GM18507 (cell line): ENCODE measurements at regions not wholly inside any gene's neighbourhood (a gene's known extent, or its start where the extent isn't known, plus 50 kb on each side); places are given as distances from the start of the nearest gene placed in this dataset.
"Not testable (repeated sequence)": the region's sequence is repeated elsewhere in the genome, so short reads cannot be mapped to it uniquely, and the experiment has no call there.

Experiments used
- DNase-seq: peaks from one replicate; pipeline ENCODE4 v3.0.0; 2011; ENCODE audit warnings: low read depth; ENCODE audit not compliant: insufficient read length; ENCODE audit errors: extremely low spot score
- FAIRE-seq: peaks from 2 replicates; lab custom pipeline; 2011; peaks lifted over from hg19 to GRCh38; lab: Jason Lieb, UNC

DNA sequence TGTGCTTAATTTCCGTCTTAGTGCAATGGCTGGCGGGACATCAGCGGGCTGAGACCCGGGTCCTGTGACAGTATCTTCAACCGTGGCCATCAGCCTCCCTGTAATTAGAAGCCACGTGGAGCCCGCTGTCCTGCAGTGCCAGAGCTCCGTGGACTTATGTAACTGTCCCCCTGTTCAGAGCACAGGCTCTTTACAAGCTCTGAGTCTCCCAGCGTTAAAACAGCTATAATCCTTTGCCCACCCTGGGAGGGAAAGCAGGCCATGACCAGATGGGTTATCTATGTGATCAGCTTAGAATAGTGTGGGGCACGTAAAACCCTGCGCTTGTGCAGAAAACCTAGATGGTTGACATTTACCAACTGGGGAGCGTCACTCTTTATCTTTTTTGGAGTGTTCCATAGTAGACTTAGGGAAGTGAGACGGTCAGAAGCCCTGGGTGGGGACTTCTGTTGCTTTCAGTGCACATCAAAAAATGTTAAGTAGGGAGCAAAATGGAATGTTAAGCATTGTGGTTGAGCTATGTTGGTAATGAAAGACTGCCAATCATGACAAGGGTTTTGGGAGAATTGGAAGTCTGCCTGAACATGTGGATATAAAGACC, 103.5 kb upstream of the CADM1 start:
- DNase-seq: no peak
- FAIRE-seq: no peak

DNA sequence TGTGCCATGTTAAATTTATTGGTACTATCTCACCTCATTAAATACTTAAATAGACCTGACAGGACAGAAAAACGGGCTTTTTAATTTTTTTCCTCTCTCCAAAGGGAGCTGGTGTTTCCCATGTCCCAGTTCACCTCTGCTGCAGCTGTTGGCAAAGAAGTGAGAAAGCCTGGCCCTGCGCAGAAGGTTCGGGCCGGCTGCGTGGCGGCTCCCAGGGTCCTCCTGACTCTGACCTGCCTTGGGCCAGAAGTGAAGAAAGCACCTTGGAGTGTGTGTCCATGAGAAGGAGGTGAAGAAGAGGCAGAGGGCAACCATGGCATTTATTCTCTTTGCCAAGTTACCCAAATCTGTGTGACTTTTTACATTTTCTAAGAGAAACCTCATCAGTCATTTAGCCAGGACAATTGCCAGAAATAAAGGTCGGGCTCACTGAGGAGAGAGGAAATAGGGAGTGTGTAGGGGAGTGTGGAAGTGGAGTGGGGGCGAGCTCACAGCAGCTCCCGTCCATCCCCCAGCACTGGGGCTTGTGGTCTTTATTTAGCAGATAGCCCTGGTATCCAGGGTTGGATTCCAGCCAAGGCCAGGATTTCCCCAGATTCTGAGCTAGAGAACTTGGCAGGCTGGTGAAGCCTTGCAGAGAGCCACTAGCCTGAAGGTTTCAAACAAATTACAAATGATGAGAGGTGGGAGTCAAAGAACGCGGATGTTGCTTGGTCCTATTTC, 102.4 kb upstream of the CADM1 start:
- no peak for DNase-seq
- no peak for FAIRE-seq

DNA sequence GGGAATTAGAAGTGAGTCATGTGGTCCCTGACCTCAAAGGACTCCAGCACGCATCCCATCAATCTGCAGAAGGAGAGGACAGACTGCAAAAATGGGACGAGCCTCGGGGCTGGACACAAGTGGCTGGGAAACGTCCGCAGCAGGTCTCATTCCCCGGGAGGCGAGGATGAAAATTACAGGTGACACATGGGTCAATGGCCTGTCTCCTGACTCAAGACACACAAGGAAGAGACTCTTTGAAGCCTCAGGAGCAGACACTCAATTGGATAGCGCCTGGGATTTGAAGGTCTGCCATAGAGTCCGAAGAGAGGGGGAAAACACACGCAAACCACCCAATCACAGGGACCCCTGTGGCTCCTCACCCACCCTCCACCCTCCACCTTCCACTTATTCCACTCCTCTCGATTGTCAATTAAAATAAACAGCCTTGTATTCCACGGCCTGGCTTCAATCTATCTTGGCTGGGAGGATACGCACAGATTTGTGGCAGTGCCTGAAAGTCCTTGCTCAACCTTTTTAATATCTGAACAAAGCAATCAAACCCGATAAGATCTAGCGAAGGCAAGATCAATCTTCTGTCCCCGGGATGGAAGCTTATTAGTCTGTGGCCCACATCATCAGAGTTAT, 101.8 kb upstream of the CADM1 start:
- DNase-seq (no peak), FAIRE-seq (no peak)

DNA sequence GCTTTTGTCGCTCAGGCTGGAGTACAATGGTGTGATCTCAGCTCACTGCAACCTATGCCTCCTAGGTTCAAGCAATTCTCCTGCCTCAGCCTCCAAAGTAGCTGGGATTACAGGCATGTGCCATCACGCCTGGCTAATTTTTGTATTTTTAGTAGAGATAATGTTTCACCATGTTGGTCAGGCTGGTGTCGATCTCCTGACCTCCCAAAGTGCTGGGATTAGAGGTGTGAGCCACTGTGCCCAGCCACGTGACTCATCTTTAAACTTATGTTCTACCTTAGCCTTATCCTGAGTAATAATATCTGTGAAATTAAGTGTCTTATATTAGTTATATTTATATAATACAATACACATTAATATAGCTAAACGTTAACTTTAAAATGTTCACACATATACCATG, 101.2 kb upstream of the CADM1 start:
- FAIRE-seq, DNase-seq: not testable (repeated sequence)

DNA sequence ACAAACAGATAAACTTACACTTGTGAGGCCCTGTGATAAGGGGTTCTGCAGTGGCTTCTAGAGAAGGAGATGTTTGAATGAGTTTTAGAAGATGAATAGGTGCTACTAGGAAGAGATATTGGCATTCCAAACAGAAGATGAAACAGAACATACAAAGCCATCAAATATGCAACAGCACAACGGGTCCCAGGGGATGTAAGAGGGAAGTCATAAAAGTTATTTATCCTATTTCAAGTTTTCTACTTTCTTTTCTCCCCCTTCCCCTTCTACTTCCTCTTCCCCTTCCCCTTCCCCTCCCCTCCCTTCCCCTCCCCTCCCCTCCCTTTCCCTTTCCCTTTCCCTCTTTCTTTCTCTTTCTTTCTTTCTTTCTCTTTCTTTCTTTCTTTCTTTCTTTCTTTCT, 94.9 kb upstream of the CADM1 start:
- FAIRE-seq: no peak
- DNase-seq: no peak

DNA sequence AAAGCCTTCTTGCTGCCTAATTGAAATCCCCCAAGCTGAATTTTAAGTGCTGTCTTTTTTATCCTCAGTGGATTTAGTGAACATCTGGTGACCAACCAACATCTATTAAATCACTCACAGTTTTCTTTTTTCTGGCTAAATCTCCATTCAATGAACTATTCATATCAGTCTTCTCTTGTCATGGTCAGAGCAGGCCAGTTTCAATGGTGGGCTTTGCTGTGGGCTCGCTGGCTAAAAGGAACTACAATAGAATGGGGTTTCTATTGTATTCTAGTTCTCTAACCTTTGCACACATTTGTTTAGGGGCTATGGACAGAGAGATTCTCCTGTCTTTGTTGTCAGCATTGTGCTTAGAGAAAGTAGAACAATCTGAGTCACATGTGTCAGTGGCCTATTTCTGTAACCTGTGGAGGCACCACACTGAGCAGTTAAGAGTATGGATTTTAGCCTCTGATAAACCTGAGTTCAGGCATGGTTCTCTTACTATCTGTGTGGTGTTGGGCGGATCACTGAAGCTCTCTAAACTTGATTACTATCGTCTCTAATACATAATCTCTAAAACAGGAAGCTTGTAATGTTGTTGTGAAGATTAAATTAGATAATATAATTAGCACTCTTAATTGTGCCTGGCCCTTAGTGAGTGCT, 94.2 kb upstream of the CADM1 start:
- FAIRE-seq: no peak
- no peak for DNase-seq

DNA sequence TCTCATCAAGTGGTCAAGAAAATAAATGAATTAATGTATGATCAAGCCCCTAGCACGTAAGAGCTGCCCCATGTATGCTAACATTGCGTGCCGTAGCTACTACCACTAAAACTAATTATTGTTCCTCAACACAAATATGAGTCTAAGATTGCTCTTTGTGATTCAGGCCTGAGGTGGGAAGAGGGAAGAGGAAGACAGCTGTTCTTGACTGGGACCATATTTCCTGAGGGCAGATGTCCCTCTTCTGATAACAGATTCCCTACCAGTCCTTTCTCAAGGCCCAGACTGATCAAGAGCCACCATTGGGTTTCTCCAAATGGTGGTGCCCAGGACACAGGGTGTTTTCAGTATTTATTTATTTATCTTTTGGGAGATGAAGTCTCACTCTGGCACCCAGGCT, 87.2 kb upstream of the CADM1 start:
- no peak for DNase-seq
- FAIRE-seq: no peak

DNA sequence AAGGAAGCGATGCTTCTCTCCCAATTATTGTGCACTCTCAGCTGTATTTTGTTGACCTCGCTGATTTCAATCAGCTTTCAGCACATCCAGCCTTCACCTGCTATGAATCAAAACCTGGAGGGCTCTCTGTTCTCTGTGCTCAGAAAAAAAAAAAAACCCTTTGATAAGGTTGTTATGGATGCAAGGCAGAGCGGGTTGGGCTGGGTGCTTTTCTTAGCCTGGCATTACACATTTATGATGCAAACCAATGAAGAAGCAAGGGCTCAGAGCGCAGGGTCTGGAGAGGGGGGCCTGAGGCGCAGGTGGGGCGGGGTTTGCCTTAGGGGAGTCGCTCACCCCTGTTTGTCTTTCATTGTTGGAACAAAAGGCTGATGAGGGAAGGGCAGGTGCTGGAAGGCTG, 86.0 kb upstream of the CADM1 start:
- FAIRE-seq (no peak), DNase-seq (no peak)

DNA sequence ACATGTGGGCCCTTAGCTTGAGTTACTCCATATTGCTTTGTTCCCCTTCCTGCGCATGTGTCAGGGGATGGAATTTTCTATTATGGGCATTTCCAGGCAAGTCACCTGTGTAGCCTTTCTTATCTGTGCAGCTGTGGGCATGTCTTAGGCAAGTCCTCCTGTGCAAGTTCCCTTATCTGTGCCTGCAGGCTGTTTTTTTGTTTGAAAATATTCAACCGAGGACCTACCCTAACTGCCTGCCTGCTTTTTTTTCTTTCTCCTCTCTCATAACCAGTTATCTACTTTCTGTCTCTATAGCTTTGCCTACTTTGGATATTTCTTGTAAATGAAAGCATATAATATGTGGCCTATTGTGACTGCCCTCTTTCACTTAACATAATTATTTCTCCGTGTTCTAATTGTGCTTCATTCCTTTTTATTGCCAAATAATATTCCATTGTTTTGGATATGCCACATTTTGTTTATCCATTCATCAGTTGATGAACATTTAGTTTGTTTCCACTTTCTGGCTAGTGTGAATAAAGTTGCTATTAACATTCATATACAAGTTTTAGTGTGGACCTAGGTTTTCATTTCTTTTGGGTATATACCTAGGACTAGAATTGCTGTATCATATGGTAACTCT, 83.6 kb upstream of the CADM1 start:
- DNase-seq (no peak), FAIRE-seq (no peak)

DNA sequence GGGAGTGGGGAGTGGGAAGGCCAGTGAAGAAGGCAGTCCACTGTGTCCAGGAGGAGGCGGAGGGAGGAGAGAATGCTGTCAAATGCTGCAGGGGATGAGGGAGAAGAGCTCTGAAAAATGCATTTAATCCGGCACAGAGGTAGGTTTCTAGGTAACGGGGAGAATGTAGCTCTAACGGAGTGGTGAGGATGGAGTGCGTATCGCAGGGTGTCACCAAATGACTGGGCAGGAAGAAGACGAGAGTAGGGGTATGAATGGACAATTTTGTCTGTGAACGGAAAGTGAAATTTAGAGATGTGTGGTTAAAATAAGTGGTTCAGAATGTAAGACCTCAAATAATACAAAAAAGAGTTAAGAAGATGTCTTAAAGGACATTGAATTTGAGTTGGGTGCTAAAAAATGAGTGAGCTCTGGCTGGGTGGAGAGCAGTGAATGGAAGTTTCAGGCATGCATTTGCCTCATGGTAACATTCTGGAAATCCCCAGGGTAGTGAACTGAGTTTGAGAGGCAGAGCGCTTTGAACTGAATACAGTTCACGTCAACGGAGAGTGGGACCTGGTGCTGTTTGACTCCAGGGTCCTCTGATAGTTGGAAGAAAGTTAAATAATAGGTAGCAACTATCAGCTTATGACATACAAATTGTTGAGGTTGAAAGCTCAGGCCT, 81.3 kb upstream of the CADM1 start:
- FAIRE-seq: peak; percentile 84

DNA sequence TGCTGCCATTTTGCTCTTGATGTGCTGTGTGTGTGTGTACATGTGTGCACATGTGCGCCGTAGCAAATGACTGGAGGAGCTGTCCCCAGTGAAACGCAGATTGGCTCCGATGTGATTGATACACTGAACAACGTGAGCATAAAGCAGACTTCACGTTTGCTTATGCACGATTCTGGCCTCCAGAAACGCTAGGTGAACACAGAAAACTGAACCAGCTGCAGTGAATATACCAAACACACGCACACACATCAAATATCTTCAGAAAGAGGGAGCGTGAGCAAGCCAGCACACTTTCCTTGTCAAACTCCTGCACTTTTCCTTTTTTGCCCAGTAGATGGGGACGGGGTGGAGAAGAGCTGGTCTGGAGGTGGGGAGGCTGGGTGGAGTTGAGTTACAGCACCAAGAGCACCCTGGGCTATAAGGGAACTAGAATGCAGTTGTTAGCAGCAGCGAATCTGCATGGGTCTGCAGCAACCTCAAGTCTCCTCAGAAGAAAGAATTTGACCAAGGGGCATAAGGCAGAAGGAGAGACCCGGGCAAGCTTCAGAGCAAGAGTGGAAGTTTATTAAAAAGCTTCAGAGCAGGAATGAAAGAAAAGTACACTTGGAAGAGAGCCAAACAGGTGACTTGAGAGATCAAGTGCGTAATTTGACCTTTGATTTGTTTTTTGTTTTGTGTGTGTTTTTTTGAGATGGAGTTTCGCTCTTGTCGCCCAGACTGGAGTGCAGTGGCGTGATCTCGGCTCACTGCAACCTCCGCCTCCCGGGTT, 77.8 kb upstream of the CADM1 start:
- no peak for DNase-seq
- no peak for FAIRE-seq

More for the DNA sequence above, 81.3 kb upstream of the CADM1 start:
- peak; percentile 55 for DNase-seq

DNA sequence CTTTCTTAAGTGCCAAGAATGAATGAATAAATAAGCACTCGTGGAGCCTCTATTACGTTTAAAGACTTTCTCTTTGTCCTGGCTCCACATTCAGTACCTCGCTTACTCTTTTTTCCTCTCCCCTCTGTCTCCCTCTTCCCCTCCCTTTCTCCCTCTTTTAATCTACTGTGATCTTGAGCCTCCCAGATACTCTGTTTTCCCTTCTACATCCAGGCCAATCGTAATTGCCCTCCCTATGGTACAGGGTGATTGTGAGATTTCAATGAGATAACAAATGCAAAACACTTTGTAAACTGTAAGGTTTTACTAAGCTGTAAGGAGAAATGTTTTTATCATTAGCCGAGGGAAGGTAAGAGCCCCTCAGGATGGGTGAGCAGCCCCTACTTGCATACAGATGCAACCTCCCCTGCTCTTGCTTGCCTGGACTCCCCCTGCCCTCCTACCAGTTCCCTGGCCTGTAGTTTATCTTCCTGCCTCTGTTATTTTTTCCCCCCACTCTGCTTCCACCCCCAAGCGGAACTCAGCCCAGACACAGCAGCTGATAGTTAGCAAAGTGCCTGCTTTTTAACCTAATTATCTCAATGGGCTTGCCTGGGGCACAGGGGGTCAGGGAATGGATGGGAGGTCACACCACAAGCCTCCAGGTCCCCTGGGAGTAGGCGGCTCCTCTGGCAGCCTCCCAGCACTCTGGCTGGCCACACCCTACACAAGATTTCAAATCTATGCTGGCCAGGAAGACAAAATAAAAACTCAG, 76.9 kb upstream of the CADM1 start:
- no peak for FAIRE-seq
- no peak for DNase-seq

DNA sequence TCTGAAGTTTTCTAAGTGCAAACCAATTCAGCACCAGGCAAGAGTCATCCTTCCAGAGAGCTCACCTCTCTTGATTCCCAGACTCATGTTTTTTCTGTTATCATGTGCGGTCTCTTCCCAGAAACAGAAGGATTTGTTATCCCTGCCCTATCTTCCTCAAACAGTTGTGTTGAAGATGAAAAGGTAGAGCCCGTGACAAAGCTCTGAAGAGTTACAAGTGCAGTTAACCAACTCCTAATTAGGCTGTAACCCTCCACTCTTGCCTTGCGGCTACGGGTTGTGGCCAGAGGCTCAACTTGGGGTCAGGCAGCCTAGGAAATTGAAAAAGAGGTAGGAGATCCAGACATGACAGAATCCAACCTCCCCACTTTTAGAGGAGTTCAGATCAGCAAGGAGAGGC, 76.2 kb upstream of the CADM1 start:
- FAIRE-seq (no peak), DNase-seq (no peak)

DNA sequence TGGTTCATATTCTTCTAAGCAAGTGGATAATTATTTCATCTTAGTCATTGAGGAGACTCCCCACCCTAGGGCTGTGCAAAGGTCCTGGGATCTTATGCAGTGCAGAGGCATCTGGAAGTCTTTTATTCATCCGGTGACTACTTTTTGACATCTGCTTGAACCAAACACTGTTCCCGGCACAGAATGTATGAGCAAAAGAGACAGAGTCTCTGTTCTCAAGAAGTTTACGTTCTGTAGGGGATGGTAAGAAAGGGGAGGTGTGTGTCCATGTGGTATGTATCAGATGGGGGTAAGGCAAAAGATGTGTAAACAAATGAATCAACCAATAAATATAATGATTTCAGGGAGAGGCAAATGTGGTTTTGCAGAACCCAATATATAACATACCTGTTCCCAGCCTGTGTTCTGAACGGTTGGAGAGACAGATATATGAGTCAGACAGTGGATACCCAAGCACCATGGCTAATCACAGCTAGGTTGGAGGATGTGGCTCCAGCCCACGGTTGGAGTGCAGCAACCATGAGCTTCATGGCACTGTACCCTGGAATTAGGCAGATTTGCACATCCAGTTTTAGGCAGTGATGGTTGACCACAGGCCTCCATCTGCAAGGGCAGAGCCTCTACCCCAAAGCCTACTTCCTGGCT, 75.1 kb upstream of the CADM1 start:
- FAIRE-seq (no peak), DNase-seq (no peak)

DNA sequence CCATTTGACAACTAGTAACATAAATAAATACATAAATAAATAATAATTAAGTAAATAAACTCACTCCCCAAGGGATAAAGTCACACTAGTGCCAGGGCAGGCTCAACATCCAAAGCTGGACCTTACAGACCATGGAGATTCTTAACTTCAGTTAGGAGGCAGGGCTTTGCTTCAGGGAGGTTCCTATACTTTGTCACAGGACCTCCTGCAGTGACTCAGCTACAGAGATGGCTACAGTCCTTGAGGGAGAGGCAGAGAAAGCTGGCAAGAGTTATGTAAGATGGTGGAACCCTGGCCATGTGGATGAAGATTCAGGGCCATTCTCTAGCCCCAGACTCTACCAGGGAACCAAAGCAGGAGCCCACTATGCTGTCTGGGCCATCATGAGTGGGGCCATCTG, 74.1 kb upstream of the CADM1 start:
- FAIRE-seq: no peak
- DNase-seq: no peak

DNA sequence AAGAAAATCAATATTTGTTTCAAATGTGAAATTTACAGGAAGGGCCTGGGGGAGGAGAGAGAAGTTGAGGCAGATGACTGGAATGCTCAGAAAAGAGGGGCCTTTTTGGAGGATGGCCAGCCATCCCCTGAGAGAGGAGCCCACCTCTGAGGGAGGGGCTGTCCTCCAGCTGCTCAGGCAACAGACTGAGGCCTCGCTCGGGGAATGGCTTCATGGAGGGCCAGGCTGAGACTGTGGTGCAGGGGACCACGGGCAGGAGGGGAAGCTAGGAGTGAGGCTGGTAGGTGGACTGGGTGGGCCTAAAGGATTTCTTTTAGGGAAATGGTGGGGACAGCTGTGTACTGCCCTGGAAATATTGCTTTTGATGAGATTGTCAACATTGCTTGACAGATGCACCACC, 73.5 kb upstream of the CADM1 start:
- no peak for FAIRE-seq
- no peak for DNase-seq

DNA sequence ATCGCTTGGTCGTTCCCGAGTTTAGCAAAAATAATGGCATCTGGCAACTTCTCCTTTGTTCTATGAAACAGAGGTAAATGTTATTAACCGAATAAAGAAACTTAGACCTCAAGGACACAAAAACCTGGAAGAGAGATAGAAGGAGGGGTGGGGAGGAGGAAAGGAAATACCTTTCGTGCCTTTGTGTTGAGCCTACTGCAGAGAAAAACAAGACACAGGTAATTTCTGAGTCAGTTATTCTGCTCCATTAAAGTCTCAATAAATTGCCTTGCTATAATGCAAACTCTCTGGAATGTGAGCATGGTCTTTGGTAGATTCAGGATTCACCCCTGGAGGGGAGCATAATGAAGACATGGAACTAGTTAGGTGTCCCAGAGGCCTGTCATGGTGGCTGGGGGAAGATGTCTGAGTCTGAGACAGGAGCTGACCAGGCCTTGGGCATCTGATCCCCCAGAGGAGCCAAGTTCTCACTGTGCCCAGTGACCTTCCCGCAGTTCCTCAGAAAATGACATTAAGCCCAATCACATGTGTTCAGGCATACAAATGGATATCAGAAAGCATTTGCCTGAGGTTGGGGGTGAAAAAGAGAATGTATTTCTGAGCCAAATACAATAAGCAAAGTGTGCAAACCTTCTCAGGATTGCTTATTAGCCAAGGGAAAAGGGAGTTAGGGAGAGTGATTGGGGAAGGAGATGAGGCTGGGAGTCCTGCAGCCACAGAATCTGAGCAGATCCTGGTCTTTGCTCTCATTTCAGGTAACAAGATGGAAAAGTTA, 72.6 kb upstream of the CADM1 start:
- DNase-seq (no peak), FAIRE-seq (no peak)
